NCI-H1436 (cell line): ENCODE measurements at regions not wholly inside any gene's neighbourhood (a gene's known extent, or its start where the extent isn't known, plus 50 kb on each side); places are given as distances from the start of the nearest gene placed in this dataset.

ENCODE experiments used
- DNase-seq: peaks from one replicate; lab custom pipeline; 2025; lab: John Stamatoyannopoulos, UW

- no peak for DNase-seq
Observed at GRCh38 chr5:5629607-5629978, 207.1 kb downstream of the ICE1 start.

DNA sequence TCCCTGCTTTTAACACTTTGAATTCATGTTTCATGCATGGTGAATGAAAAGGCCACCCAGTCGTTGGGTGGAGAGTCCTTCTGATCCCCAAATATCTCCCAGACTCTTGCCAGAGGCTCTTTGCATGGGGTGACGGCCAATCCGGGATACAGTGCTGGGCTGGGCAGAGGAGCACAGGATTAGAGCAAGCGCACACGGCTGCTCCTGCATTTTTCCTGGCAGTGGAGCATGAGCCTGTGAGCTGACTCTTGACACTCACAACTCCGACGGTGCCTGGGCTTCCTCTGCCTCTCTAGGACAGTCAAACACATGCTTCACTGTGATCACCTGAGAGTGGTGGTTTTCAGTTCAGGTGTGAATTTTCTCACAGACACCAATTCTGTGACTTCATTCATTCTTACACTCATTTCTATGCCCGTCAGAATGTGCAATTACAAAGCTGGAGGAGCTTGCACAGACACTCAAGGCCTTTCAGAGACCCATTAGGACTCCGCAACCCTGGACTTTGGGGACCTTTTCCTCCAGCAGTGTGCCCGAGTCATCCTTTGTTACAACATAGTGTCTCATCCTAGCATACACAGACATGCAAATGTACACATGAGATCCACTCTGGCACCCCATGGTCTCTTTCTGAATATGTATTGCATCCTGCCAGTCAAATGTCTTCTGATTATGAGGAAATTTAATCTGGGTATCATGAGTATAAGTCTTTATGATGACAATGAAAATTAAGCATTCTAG lies 206.6 kb downstream of the ICE1 start:
- DNase-seq = no peak

- DNase-seq = no peak
Observed at GRCh38 chr5:5626412-5626811, 203.9 kb downstream of the ICE1 start.

DNA sequence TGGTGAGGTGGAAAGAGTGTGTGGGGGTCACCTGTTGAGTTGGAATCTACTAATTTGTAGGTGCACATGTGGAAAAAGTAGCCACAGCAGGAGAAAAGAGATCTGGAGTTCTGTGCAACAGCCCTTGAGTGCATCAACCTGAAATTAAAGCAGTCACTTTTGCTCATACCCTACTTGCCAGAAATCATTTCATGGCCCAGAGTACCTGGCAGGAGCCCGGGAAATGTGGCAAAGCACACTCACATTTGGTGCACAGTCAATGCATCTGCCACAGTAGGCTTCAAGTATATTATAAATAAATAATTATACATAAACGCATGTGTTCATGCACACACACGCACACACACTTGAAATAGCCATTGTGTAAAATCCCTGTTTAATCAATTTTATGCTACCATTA lies 203.0 kb downstream of the ICE1 start:
- DNase-seq = no peak

GRCh38 chr5:5623397-5623796 lies 200.9 kb downstream of the ICE1 start:
- no peak for DNase-seq

DNA sequence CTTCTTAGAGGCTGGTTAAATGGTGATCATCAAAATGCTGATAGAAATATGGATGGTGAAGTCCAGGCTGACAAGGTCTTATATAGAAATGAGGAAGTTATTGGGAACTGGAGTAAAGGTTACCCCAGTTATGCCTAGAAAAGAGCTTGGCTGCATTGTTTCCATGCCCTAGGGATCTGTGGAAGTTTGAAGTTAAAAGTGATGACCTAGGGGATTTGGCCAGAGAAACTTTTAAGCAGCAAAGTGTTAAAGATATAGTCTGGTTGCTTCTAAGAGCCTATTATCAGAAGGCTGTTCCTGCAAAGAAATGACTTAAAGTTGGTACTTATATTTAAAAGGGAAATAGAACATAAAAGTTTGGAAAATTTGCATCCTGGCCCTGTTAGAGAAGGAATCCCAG lies 200.3 kb downstream of the ICE1 start:
- no peak for DNase-seq

DNA sequence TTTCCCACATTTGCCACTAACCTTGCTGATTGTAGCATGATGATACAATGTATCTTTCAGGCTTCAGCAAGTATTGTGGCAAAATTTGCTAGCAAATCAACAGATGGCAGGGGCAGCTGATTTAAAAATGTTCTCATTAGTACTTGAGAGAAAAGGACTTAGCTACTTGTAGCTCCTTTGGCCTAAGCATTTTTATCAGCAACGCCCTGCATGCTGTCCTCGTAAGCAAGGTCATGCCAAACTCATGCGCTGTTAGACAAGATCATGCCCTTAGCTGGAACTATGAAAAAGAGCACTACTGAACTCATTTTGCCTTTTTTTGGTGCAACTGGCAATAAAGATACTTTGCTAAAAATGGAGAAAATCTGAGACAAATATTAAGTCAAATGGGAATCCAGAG lies 197.1 kb downstream of the ICE1 start:
- no peak for DNase-seq

DNA sequence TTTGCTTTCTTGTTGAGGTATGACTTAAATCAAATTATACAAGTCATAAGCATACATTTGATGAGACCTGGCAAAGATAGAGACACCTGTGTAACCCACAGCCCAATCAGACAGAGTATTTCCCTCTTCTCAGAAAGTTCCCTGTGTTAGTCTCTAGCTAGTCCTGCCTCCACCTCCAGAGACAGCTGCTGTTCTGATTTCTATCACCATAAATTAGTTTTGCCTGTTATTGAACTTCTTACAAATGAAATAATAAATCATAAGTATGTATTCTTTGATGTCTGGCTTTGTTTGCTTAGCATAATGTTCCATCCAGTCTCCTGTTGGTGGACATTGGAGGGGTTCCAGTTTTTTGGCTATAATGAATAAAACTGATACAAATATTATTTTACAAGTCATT lies 194.5 kb downstream of the ICE1 start:
- DNase-seq = no peak

DNA sequence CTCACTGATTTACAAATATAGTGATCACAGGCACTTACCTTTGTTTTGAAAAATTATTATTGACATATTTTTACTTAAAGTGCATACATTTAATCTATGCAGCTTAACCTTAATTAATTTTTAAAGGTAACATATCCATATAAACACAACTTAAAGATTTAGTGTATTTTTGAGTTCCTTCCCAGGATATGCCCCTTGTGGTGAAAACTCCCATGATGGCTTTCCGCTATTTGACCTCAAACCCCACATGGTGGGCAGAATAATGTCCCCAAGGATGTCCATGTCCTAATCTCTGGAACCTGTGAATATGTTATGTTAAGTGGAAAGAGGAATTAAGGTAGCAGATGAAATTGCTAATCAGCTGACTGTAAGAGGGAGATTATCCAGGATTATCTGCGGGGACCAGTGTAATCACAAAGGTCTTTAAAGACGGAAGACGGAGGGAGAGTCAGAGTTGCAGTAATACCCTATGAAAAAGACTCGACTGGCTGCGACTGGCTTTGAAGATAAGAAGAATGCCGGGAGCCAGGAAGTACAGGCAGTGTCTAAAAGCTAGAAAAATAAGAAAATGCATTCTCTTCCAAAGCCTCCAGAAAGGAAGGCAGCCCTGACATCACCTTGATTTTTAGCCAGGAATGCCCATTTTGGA lies 193.9 kb downstream of the ICE1 start:
- no peak for DNase-seq

DNA sequence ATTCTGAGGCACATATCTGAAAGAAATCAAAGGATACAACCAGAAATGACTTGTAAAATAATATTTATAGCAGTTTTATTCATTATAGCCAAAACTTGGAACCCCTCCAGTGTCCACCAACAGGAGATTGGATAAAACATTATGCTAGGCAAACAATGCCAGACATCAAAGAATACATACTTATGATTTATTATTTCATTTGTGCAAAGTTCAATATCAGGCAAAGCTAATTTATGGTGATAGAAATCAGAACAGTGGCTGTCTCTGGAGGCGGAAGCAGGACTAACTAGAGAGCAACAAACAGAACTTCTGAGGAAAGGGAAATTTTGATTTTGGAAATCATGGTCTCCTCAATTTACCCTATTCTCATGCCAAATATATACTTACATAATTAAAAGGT lies 193.1 kb downstream of the ICE1 start:
- DNase-seq = no peak

- no peak for DNase-seq
Observed at GRCh38 chr5:5613261-5613990, 190.9 kb downstream of the ICE1 start.

DNA sequence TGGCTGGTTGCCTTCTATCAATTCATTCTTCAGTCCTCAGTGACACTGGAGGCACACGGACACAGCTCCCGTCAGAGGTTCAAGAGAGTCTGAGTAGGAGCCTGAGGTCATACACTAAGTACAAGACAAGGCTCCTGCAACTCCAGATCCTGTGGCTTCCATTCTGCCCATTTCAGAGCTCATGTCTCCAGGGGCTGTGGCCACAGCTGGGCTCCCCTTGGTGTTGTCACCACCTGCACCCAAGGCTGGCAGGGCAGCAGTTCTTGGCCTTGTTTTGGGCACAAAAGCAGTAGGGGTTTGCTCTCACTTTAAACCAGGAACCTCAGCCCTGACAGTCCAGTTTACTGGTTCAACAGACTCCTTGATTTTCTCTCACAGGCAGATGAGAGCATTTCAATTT lies 189.6 kb downstream of the ICE1 start:
- no peak for DNase-seq

DNA sequence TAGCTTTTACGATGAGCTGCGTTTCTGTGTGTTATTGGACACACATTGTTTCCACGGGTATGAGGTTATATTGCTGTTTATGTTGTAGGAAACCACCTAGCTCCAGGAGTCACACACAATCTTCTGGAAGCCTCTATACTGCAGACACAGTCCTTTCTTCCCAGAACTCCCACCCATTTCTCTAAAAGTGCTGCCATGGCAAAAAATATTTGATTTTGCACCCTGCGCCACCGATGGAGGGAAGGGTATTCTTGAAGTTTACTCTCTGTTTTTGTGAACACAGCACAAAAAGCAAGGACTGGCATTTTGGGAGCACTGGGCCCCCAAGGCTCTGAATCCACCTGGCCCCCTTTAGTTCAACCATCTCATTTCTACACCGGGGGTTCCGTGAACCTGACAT lies 187.5 kb downstream of the ICE1 start:
- no peak for DNase-seq

DNA sequence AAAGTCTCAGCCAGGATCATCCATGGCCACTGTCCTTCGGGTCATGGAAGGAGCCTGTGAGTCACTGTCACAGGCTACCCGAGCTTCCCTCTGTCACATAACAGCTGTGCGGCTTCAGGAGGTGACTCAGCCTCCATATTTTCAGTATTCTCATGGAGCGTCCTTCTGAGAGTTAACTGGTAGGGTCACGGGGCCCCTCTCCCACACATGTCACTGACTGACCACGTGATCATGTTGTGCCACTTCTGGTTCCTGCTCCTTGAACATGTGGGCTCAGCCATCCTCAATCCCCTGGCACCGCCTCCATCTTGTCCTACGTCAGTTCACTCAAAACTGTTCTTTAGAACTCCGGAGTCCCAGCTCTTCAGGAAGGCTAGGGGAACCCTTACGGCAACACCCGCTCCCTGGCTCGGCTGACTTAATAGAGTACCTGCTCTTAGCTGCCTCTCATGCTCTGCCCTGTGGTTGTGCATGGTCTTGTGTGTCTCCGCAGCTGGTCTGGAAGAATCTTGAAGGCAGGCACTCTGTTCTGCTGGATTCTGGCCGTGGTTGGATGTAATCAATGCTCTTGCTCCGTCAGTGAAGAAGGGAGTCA lies 182.8 kb downstream of the ICE1 start:
- DNase-seq = no peak

DNA sequence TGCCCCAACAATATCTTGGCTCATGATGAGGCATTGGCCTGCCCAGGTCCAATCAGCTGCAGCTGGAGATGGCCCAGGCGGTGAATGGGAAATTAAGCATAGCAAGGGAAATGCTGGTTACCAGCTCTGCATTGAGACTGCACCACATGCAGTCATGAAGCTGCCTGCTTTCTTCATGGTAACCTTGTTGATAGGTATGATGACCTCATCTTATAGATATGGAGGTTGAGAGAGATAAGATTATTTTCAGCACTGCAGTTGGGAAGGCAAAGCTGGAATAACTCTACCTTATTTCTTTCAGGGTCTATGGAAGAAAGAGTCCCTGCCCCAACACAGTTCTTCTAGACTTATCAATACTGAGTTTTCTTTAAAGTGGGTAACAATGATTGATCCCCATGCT lies 180.1 kb downstream of the ICE1 start:
- DNase-seq = no peak

GRCh38 chr5:5598547-5599113 lies 176.2 kb downstream of the ICE1 start:
- peak; percentile 46 for DNase-seq

- no peak for DNase-seq
Observed at GRCh38 chr5:5593391-5593790, 170.9 kb downstream of the ICE1 start.

DNA sequence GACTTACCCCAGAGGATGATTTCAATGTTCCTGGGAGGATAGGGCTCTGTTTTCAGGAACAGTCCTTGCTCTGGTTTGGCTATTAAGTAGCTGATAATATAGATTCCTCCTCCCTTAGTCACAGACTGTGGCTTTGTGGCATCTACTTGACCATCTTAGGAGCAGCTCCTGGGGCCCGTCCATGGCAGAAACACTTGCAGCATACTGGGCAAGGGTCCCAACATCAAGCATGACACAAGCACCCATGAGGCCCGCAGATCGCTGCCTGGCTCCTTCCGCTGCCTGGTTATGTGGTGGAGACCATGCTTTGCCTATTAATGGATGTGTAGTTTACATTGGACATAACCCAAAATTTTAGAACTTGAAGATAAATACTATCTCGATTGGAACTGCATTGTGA lies 170.1 kb downstream of the ICE1 start:
- no peak for DNase-seq

GRCh38 chr5:5591567-5591966 lies 169.1 kb downstream of the ICE1 start:
- no peak for DNase-seq

GRCh38 chr5:5589857-5590256 lies 167.4 kb downstream of the ICE1 start:
- DNase-seq = no peak

GRCh38 chr5:5588887-5589826 lies 166.7 kb downstream of the ICE1 start:
- DNase-seq = no peak
